K562 (cell line): ENCODE measurements at regions not wholly inside any gene's neighbourhood (a gene's known extent, or its start where the extent isn't known, plus 50 kb on each side); places are given as distances from the start of the nearest gene placed in this dataset.

Experiments used
- ATAC-seq: fragments of 200-7000 bp; cut with Tn5 transposase; 3 replicates; pipeline ENCODE4 v1.9.1; 2020; ENCODE audit warnings: moderate library complexity
- BruUV-seq: library from RNA; stranded (reverse); fragments of 400-500 nt; replicated peaks from 2 replicates; lab custom pipeline; 2021; lab: Mats Ljungman, UMichigan
- CTCF ChIA-PET: fragments of 300-600 bp; formaldehyde crosslinking; extraction: SDS; loops from one replicate; lab custom pipeline; 2021; ENCODE audit warnings: low intra/inter-chr PET ratio; lab: Yijun Ruan, JAX
- POLR2A ChIA-PET: fragments of 300-600, 350-650 bp; sonication (Branson Sonifier 250); formaldehyde crosslinking; extraction: SDS; loops from one replicate; lab custom pipeline; 2021; ENCODE audit warnings: antibody characterized with exemption, inconsistent platforms; lab: Yijun Ruan, JAX
- DNase-seq, 4 experiments: peaks; one replicate each; pipeline versions ENCODE4 v3.0.0 to v3.0.0-alpha.2; 2011 to 2018; ENCODE audit warnings: low spot score in 3 of 4, mixed read lengths in 3 of 4; ENCODE audit errors: extremely low read depth in 1 of 4
- FAIRE-seq: peaks from 2 replicates; lab custom pipeline; 2011; peaks lifted over from hg19 to GRCh38; lab: Jason Lieb, UNC
- H2AFZ ChIP-seq: 2 replicates; pipeline ENCODE4 v1.6.0; 2011; ENCODE audit warnings: low read depth, low read length, control low read depth, inconsistent platforms
- H3K27ac ChIP-seq: fragments of 200-600 bp; 3 replicates; pipeline ENCODE4 v1.8.0; 2011; ENCODE audit warnings: low read depth, mild to moderate bottlenecking, control low read depth, inconsistent platforms, low read length, moderate library complexity, mixed read lengths; ENCODE audit errors: extremely low read depth
- H3K27me3 ChIP-seq, 2 experiments: fragments of 300-600 bp in 1 of 2; 2 replicates in 1 of 2; 3 replicates in 1 of 2; pipeline versions ENCODE4 v1.6.0 to v1.8.0; 2011; ENCODE audit warnings: inconsistent platforms in 2 of 2, low read length in 2 of 2, mild to moderate bottlenecking in 1 of 2, mixed read lengths in 1 of 2, moderate library complexity in 1 of 2; ENCODE audit not compliant: control insufficient read depth in 2 of 2, insufficient read depth in 2 of 2
- H3K36me3 ChIP-seq: fragments of 300-600 bp; 3 replicates; pipeline ENCODE4 v1.8.0; 2011; ENCODE audit warnings: mild to moderate bottlenecking, low read length, inconsistent platforms; ENCODE audit not compliant: control insufficient read depth, insufficient read depth
- H3K4me1 ChIP-seq, 2 experiments: fragments of 200-600 bp in 1 of 2; replicated peaks in 1 of 2; 2 replicates in 1 of 2; 3 replicates in 1 of 2; pipeline versions ENCODE4 v1.5.1 to v1.8.0; 2011; ENCODE audit warnings: inconsistent platforms in 2 of 2, low read length in 2 of 2, mild to moderate bottlenecking in 1 of 2, mixed read lengths in 1 of 2, moderate library complexity in 1 of 2; ENCODE audit not compliant: control insufficient read depth in 2 of 2, insufficient read depth in 2 of 2
- H3K4me2 ChIP-seq: 2 replicates; pipeline ENCODE4 v1.6.1; 2011; ENCODE audit warnings: low read length, control low read depth, inconsistent platforms, mixed read lengths; ENCODE audit not compliant: insufficient read depth
- H3K4me3 ChIP-seq: fragments of 200-600 bp; sonication (generic), shearing (Covaris generic); 2 replicates; pipeline ENCODE4 v1.5.1; 2016; ENCODE audit warnings: control low read depth, inconsistent platforms
- H3K79me2 ChIP-seq: fragments of 200-600 bp; 3 replicates; pipeline ENCODE4 v1.8.0; 2011; ENCODE audit warnings: low read length, inconsistent platforms; ENCODE audit not compliant: control insufficient read depth, insufficient read depth
- H3K9ac ChIP-seq, 2 experiments: 2 replicates each; pipeline versions ENCODE4 v1.6.0 to v1.6.1; 2011; ENCODE audit warnings: low read depth in 2 of 2, low read length in 2 of 2, control low read depth in 1 of 2, inconsistent platforms in 1 of 2, mild to moderate bottlenecking in 1 of 2, mixed read lengths in 1 of 2; ENCODE audit not compliant: insufficient read depth in 1 of 2
- H3K9me1 ChIP-seq: one replicate; pipeline ENCODE4 v1.6.0; 2011; ENCODE audit warnings: inconsistent platforms, mild to moderate bottlenecking, low read length, moderate library complexity; ENCODE audit not compliant: control insufficient read depth, insufficient read depth
- H3K9me3 ChIP-seq: replicated peaks from 2 replicates; pipeline ENCODE4 v1.5.1; 2011; ENCODE audit warnings: low read depth, low read length, inconsistent platforms; ENCODE audit not compliant: control insufficient read depth, insufficient read depth
- H4K20me1 ChIP-seq: replicated peaks from 2 replicates; pipeline ENCODE4 v1.6.1; 2011; ENCODE audit warnings: low read length, inconsistent platforms, mixed read lengths; ENCODE audit not compliant: control insufficient read depth, insufficient read depth
- AFF4 ChIP-seq: sonication (generic); formaldehyde crosslinking; IDR thresholded peaks from 2 replicates; pipeline ENCODE4 v1.8.0; 2023; ENCODE audit warnings: mild to moderate bottlenecking, missing genetic modification reagents
- BRD4 ChIP-seq: fragments of 200-600 bp; sonication (generic); IDR thresholded peaks from 2 replicates; pipeline ENCODE4 v1.6.1; 2017; ENCODE audit warnings: inconsistent platforms
- HNRNPLL ChIP-seq: fragments of 200-400 bp; formaldehyde crosslinking; IDR thresholded peaks from 2 replicates; pipeline ENCODE4 v1.6.1; 2017; ENCODE audit warnings: low read length, low read depth, mild to moderate bottlenecking; ENCODE audit not compliant: poor library complexity, severe bottlenecking
- KDM2B ChIP-seq: fragments of 250-450 bp; sonication (Bioruptor Pico); IDR thresholded peaks from 2 replicates; pipeline ENCODE4 v1.8.0; 2021; ENCODE audit warnings: mild to moderate bottlenecking, moderate library complexity
- MCM2 ChIP-seq: fragments of 450-650 bp; IDR thresholded peaks from 2 replicates; pipeline ENCODE4 v1.6.1; 2017; ENCODE audit warnings: low read depth, mild to moderate bottlenecking
- NR2C1 ChIP-seq, 2 experiments: fragments of 450-650 bp; IDR thresholded peaks; 2 replicates each; pipeline ENCODE4 v1.6.1; 2017; ENCODE audit warnings: mild to moderate bottlenecking in 2 of 2, antibody characterized with exemption in 1 of 2, inconsistent platforms in 1 of 2, missing compliant biosample characterization in 1 of 2, missing genetic modification characterization in 1 of 2
- RERE ChIP-seq: sonication (generic); formaldehyde crosslinking; IDR thresholded peaks from 2 replicates; pipeline ENCODE4 v1.8.0; 2023; ENCODE audit warnings: missing genetic modification reagents, mild to moderate bottlenecking, borderline replicate concordance
- SMARCA5 ChIP-seq: fragments of 450-650 bp; IDR thresholded peaks from 2 replicates; pipeline ENCODE4 v1.6.1; 2016
- SMARCE1 ChIP-seq: fragments of 450-650 bp; IDR thresholded peaks from 2 replicates; pipeline ENCODE4 v1.7.1; 2016; ENCODE audit warnings: mild to moderate bottlenecking
- SRSF1 ChIP-seq: fragments of 200-400 bp; formaldehyde crosslinking; IDR thresholded peaks from 2 replicates; pipeline ENCODE4 v1.6.1; 2017; ENCODE audit warnings: mild to moderate bottlenecking, low read depth, low read length, moderate library complexity
- TCF7L2 ChIP-seq: fragments of 150-350 bp; IDR thresholded peaks from 2 replicates; pipeline ENCODE4 v1.6.1; 2016; ENCODE audit warnings: low read depth, mild to moderate bottlenecking, low read length, moderate library complexity
- ZBTB1 ChIP-seq: sonication (generic); formaldehyde crosslinking; IDR thresholded peaks from 2 replicates; pipeline ENCODE4 v1.8.1; 2023; ENCODE audit warnings: missing genetic modification reagents, low read depth, mild to moderate bottlenecking, borderline replicate concordance
- WGBS: fragments of 100-300 bp; shearing (Covaris generic); methylation state at CpG from one replicate; pipeline ENCODE4 v1.1.6; 2016; ENCODE audit warnings: low coverage, mixed read lengths; ENCODE audit not compliant: insufficient coverage; ENCODE audit errors: missing lambda C conversion rate; 5-methylcytosine and 5-hydroxymethylcytosine counted together
- in situ Hi-C: fragments of 300-500 bp; cut with MboI; formaldehyde crosslinking; loops from 4 replicates; pipeline ENCODE4 v1.15.0; 2018; ENCODE audit warnings: inconsistent platforms, mixed read lengths
- intact Hi-C: fragments of 100-400 bp; cut with micrococcal nuclease; formaldehyde crosslinking; loops from 2 replicates; pipeline ENCODE4 v1.14.2; 2022

- no peak for TF ChIP-seq SRSF1
- no peak for TF ChIP-seq AFF4 (CRISPR knock-in tag)
- TF ChIP-seq ZBTB1 (CRISPR knock-in tag), result no peak
- TF ChIP-seq, all 486 proteins: peak for 0
Observed at GRCh38 chr4:28177641-28178040, 1317.0 kb downstream of the STIM2 start (continued).

GRCh38 chr4:28179126-28179525 is 1318.5 kb downstream of the STIM2 start:
- Histone ChIP-seq H3K9me1 (no peaks in the 10 kb centered on the region), H3K9me3 (no peaks in the 10 kb centered on the region), H3K79me2 (no peaks in the 10 kb centered on the region), H4K20me1 (no peaks in the 10 kb centered on the region), H2AFZ (no peak overlapping the region), H3K36me3 (no peaks in the 10 kb centered on the region), H3K4me2 (no peak overlapping the region), H3K4me1 (no peaks in the 10 kb centered on the region), H3K9ac (no peak overlapping the region), H3K27ac (no peak overlapping the region), H3K27me3 (no peaks in the 10 kb centered on the region), H3K4me3 (no peak overlapping the region)
- CTCF ChIA-PET, result no interaction called here
- WGBS, result 0% methylated on average over 3 of the region's 3 CpGs
- POLR2A ChIA-PET, result no interaction called here
- BruUV-seq, result no TSS peak
- DNase-seq (no peak), FAIRE-seq (no peak), ATAC-seq (no peak)
- intact Hi-C loops, result no loop called here
- in situ Hi-C loops, result no loop called here
- no peak for TF ChIP-seq NR2C1 (IDR thresholded peaks at IDR 0.05)
- TF ChIP-seq NR2C1 (tag; IDR thresholded peaks at IDR 0.05), result no peak
- TF ChIP-seq KDM2B, result no peak
- TF ChIP-seq SMARCA5, result no peak
- TF ChIP-seq TCF7L2, result no peak
- TF ChIP-seq HNRNPLL, result no peak
- TF ChIP-seq BRD4, result no peak
- no peak for TF ChIP-seq SMARCE1
- TF ChIP-seq RERE (CRISPR knock-in tag), result no peak
- no peak for TF ChIP-seq MCM2
